Endometrium (tissue), 2 donors: ENCODE measurements at regions not wholly inside any gene's neighbourhood (a gene's known extent, or its start where the extent isn't known, plus 50 kb on each side); places are given as distances from the start of the nearest gene placed in this dataset.

Experiments used
- FAIRE-seq: peaks from 2 replicates; lab custom pipeline; 2012; peaks lifted over from hg19 to GRCh38; lab: Jason Lieb, UNC
- donor health status: control.
- donor health status: control.

DNA sequence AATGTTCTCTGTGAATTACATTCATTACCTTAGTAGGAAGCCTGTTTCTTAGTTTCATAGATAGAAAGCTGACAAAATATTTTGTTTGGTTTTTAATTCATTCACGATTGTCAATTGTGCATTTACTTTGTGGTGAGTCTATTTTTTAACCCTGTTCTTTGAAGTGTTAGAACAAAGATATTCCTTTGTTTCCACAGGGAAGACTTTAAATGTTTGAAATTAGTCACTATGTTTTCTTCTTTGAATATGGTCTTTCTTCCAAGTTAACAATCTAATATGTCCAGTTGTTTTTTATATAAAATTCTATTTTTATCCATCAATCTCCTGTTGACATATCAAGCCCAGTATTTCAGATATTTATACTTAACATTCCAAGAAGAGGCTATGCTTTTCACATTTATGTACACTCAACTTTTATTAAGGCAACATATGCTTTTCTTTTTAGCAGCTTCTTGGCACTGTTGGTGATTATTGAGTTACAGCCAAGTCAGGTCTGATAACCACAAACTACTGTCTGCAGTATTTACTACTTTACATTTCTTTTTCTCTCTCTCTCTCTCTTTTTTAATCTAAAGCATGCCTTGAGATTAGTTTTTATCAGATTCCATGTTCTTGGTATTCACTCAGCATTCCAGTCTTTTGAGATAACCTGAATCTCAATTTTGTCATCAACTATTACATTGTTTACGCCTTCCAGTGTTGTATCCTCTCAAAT lies 812.8 kb upstream of the SLC10A2 start:
- FAIRE-seq: no peak

DNA sequence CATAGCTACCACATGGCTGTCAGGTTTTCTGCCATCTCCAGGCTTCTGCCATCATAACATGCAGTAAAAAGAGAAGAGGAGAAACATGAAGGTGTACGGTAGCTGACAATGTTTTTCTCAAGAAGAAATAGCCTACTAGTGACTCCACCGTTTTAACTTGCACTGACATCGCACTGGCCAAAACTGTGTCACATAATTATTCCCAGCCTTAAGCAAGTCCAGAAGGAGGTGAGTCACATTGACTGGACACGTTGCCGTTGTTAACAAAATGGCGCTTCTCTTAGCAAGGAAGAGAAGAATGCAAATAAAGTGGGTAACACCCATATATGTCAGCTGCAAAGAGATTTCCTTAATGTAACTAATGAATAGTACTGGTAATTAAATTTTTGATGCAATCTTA lies 810.4 kb upstream of the SLC10A2 start:
- no peak for FAIRE-seq

DNA sequence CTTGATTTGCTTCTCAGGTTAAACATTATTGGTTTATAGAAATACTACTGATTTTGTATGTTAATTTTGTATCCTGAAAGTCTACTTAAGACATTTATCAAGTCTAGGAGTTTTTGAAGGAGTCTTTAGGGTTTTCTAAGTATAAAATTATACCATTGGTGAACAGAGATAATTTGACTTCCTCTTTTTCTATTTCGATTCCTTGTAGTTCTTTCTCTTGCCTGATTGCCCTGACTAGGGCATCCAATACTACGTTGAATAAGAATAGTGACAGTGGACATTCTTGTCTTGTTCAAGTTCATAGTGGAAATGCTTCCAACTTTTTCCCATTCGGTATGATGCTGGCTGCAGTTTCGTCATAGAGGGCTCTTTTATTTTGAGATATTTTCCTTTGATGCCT lies 807.5 kb upstream of the SLC10A2 start:
- no peak for FAIRE-seq

DNA sequence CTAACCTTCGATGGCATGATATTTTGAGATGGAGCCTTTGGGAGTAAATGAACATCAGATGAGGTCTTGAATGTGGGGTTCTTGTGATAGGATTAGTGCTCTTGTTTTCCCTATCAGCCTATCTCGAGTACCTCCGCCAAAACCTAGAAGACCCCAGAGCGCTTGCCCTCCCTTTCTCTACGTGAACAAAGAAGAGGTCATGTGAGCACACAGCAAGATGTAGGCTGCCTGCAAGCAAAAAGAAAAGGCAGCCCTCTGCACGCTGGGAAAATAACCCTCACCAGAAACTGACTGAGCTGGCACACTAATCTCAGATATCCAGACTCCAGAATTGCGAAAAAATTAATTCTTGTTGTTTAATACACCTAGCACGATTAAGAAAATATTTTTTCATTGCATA lies 799.8 kb upstream of the SLC10A2 start:
- no peak for FAIRE-seq

DNA sequence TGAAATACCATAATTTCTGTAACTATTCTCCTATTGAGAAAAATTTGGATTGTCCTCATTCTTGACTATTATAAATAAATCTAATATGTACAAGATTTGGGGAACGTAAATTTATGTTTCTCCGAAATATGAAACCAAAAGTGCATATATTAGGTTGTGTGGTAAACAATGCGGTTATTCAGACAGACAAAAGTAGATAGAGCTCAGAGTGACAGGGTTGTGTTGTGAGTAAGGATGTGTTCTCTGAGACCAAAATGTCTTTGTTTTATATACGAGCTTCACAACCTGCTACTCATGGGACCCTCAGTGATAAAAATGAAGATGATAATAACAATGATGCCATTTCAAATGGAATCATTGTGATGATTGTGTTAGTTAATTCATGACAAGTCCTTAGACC lies 796.3 kb upstream of the SLC10A2 start:
- FAIRE-seq: no peak

DNA sequence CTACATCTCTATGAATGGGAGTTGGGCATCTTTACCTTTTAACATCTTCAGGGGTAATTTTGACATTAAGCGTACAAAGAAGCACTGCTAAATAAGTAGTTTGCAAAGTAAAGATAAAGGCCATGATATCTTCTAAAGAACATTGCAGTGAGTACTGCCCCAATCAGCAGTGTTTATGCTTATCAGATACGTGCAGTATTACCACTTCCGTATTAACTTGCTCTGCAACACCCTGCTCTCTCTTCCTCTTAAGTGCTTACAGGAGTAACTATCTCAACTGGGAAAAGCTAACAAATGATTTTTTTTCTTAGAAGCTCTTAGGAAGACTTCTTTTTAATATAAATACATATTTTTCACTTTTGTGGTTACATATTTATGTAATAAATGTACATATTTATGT lies 793.7 kb upstream of the SLC10A2 start:
- no peak for FAIRE-seq

DNA sequence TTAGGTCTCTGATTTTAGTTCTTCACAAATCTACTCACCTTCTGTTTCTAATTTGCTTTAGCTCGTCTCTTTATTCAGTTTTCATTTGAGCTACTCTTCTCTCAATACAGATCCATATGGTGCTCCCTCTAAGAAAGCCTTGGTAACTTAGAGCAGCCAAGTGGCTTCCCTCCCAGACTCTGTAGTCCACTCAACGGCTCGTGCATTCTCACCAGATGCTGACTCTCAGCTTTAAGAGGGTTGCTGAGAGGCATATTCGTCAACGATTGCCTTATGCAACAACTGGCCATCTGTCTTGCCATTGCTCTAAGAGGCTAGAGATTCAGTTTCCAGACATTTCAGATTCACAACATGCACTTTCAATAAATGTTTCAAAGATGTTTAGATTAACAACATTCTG lies 785.8 kb upstream of the SLC10A2 start:
- no peak for FAIRE-seq

DNA sequence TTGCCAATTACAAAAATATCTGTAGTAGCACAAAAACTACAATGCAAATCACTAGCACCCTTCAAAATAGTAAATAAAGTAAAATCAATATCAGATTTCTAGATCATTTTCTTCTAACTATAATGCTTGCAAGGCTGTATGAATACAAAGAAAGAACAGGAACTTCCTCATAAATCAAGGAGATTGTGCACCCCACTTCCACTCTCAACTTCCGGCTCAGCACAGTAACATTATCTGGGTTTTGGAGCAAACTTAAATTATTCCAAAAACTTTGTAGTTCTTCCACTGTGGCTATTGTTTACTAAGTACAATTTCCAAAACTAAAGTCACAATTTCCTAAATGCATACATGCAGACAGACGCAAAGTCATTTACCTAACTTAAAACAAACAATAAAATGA lies 778.3 kb upstream of the SLC10A2 start:
- FAIRE-seq: no peak

DNA sequence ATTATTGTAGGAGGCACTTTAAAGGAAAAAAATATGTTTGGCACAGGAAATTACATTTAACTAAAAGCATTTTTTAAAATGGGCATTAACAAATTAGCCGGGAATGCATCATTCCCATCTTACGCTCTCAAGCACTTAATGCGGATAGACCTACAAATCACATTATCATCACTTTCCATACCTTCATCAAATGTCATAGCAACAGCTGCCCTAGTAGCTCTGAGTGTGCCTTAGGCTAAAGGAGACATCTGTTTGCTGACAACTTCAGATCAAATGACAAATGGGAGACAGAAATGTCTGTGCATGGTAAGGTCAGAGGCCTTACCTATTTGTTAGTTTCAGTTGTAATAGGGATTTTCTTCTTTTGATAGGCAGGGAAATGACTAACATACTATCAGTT lies 773.2 kb upstream of the SLC10A2 start:
- FAIRE-seq: no peak

DNA sequence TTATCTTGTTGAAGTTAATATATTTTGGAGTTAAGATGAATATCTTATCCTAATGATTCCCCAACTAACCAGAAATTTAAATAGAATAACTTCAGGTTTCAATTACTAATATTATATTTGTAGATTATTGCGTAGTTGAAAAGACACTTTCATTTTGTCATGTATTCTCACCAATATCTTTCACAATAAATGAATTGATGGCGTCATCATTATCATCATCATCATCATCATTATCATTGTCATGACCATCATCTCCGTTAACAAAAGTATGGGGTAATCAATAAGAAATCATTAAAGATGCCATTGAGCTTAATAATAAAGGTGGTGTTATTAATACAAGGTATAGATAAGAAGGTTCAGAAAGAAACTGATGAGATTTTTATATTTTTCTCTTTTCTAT lies 768.8 kb upstream of the SLC10A2 start:
- FAIRE-seq: no peak

DNA sequence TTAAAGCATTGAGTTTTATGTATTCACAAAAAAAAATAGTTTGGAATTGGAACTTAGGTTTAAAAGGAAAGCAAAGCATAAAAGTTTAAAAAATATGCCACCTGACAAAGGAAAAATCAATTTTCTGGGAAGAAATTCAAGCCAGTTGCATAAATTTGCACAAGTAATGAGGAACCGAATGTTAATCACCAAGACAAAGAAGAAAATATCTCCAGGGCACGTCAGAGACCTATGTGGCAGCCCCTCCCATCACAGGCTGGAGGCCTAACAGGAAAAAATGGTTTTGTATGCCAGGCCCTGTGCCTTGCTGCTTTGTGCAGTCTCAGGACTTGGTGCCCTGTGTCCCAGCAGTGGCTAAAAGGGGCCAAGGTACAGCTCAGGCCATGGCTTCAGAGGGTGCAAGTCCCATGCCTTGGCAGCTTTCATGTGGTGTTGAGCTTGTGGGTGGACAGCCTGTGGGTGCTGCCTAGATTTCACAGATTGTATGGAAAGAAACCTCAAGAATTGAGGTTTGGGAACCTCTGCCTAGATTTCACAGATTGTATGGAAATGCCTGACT lies 767.2 kb upstream of the SLC10A2 start:
- no peak for FAIRE-seq

DNA sequence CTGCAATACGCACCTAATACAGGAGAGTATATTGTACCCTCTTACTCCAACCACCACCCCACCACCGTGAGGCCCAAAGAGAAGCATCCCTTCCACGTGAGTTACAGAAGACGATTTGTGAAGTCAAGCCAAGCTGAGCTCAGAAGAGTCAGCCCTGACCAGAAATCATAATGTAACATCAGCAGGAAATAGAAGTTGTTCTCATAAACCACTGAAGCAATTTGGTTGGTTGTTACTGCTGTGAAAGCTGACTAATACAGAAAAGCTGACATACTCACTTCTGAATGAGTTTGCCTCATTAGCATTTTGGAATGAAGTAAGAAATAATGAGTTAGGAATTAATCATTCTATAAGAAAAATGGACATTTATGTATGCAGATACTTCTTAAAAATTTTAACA lies 749.4 kb upstream of the SLC10A2 start:
- no peak for FAIRE-seq

DNA sequence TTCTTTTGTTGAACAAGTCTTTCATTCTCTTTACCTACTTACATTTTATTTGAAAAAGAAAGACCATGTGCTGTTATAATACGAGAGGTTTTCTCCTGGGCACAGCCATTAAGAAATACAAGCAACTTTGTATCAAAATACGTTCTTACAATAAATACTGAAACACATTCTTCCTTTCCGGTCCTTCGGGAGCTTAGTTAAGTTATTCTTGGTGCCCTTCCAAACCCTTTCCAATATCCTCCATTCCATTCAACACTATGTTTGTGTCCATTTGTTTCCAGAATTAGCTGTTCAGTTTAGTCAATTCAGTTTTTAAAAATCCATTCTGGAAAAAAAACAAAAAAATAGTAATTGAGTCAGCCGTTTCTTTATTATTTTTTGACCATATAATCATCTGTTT lies 746.8 kb upstream of the SLC10A2 start:
- FAIRE-seq: no peak

DNA sequence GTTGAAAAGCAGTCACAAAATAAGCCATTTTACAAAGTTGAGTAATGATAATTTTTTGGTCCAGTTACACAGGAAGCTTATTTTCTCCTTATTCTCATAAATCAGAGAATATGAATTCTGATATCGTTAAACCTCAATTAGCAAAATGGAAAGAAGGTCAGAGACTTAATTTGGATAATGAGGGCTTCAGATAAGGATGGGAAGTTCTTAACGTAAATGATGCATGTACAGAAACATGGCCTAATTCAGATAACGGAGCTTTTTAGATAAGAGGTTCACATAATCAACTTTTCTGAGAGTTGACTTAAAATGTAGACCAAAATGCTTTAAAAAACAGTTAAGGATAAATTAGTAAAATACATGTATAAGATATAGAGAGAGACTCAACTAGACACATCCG lies 746.3 kb upstream of the SLC10A2 start:
- no peak for FAIRE-seq

DNA sequence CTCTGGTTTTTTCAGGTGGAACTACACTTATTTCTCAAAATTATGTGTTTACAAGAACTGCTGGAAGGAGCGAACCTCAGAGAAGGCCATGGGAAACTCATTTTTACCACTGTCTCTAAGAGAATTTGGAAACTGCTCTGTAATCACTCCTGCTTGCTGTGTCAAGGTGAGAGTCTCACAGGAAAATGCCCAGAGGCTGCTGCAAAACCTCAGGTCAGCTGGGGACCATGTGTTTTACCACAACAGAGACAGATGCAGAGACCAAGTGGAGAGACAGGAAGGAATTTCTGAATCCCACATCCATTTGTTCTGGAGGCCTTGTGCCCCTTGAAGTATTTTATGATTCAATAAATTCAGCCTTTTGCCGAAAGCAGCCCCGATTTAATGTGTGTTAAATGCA lies 743.8 kb upstream of the SLC10A2 start:
- FAIRE-seq: no peak

DNA sequence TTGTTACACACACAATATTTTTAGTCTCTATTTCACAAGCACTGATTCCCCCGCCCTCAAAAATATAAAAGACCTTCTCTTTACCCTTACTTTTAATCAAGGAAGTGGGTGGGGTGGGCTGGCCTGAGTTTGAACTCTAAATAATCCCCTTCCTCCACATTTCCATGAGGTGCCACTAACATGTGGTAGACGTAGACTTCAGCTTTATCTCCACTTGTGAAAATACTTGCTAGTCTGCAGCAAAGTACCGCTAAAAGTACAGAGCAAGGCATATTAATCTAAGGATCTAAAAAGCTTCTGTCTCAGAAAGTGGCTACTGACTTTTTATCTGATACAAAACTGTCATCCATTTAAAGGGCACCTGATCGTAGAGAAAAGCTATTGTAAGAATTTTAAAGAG lies 739.6 kb upstream of the SLC10A2 start:
- FAIRE-seq: no peak

DNA sequence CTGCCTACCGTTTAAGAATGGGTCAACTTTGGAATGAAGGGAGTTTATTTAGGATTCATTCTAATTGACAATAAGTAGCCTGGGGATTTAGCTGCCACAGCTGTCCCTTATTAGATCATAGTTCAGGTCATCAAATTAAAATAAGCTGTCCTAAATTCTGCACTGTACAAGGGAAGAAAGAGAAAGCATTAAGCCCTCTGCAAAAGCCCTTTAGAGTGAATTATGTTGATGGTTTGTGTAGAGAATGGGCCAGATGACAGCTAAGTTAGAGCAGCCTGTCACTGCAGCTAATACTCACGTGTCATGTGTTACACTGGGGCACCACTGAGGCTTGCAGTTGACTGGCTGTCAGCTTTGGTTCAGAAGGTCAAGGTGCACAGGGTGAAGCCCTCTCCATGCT lies 737.1 kb upstream of the SLC10A2 start:
- FAIRE-seq: no peak

DNA sequence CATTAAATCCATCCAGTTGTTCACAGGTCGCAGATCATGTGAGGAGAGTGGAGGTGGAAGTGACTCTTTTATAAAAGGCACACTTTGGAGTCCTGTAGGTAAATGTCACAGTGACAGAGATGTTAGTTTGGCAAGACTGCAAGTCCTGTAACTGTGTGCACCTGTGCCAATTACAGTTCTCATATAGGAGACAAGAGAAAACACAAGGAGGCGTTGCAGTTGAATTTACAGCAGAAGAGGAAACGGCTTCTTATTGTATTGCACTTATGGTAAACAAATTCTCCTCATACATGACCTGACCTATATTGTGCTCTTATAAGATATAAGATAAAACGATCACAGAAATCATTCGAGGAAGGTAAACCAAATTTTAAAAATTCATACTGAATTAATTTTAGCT lies 732.8 kb upstream of the SLC10A2 start:
- no peak for FAIRE-seq

DNA sequence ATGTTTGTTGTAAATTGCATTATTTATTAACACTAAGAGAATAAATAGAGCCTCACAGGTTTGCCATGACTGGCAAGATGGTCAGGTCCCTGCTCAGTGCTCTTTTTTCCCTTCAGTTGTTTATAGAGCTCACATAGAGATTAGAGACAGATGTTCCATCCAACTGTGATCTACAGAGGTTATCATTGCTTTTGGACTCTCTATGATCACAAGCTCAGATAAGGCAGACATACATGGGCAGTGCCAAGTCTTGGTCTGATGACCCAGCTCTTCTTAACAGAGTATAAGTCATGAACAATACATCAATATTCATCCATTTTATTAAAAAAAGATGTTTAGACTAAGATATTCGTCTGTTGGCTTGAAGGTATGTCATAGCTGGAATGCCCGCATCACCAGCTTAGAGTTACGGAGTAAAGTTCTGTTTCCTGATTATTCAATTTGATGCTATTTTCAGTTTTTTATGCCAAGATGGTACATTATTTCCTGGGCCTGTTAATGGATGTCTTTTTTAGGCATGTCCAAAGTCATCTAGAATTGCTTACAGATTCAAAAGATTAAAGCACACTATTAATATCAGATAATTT lies 729.8 kb upstream of the SLC10A2 start:
- FAIRE-seq: no peak

DNA sequence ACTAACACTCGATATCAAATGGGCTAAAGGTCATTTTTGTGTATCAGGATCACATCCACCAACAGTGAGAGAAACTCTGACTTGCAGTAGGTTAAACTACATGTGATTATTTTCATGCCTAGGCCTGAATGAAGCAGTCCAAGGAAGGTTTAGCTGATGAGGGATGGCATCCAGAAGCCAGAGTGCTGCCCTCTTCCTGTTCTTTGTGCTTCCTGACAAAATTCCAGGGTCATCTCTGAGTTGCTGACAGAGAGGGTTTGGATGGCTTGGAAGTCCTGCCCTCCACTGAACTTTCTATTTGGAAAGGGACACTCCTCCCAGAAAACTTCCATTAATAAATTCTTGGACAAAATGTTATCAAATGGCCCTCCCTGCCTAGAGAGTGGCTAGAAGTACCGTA lies 728.3 kb upstream of the SLC10A2 start:
- FAIRE-seq: no peak

DNA sequence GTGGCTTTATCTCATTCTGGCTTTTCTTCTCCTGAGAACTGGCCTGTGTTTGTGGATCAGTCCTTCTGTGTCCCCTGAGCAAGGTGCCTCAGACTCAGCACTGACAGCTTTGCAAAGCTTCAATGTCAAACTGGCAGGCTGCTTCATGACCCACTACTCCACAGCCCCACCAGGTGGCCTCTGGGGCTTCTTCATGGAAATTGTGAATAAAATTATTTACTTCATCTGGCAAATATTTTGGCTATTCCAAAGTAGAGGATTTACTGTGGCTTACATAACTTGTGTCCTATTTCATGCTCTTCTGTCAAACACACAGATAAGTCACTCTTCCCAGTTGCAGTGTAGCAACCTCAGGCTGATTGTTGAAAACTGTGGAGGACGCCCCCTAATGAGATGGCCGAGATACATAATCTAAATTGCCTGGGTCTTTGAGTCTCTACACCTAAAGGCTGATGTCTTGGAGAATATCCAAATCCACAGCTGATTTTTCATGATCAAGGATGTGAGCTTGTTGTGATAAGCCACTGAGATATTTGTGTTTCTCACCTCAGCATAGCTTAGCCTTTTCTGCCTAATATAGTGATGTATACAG lies 721.9 kb upstream of the SLC10A2 start:
- FAIRE-seq: no peak

DNA sequence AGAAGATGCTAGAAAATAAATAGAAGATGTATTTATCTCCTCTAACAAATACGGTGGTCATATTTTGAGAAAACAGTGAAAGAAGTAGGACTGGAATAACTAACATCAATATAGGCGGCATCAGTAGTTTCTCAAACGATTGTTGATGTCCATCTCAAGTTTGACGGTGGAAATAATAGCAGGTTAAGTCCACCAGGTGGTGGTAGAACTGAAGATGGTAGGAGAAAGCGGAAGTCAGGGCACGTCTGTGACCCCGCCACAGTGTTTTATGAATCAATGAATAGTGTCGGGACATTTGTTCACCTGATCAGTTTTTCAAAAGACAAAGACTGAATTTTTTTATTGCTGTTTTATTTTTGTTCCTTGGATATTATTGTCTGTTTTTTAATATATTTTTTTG lies 706.4 kb upstream of the SLC10A2 start:
- no peak for FAIRE-seq

DNA sequence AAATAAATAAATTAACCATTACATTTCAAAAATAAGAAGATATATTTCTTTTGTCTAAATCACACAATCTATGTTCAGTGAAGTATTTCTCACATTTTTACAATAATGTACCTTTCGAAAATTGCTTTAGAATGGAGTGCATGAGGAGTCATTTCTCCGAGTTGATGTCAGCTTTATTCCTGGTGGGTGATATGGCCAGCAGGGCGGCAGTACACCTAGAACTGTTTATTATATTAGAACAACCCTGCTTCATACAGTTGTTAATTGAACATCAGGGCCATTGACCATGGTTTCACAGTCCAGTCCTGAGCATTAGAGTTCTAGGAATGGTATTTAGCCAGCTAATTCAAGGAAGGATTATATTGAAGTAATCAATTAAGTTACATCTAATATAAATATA lies 696.3 kb upstream of the SLC10A2 start:
- FAIRE-seq: no peak

DNA sequence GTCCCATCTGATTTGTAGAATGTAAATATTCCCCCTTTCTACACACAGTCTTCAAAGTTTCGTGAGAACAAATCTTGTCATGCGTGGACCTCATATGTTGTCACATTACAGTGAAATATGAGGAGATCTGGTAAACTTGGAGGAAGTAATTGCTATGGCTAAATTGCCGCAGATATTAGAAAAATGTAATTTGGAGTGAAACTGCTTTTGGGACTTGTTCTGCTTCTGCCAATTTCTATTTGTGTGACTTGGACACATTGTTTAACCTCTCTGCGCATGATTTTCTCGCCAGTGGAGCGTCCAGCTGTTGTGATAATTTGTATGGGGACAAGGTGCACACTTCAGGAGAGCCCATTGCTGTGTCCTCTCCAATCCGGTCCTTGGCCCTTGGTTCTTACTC lies 693.1 kb upstream of the SLC10A2 start:
- FAIRE-seq: no peak
